H9 (cell line): ENCODE measurements at regions not wholly inside any gene's neighbourhood (a gene's known extent, or its start where the extent isn't known, plus 50 kb on each side); places are given as distances from the start of the nearest gene placed in this dataset.
A peak's percentile ranks its signal among the peaks of the same experiment; 100 is the strongest.

ENCODE experiments used
- DNase-seq: peaks from one replicate; pipeline ENCODE4 v3.0.0-alpha.2; 2017
- H2AFZ ChIP-seq: one replicate; pipeline ENCODE4 v1.6.1; 2013; ENCODE audit warnings: mild to moderate bottlenecking, low read length, control low read depth, moderate library complexity
- H2AK5ac ChIP-seq: 2 replicates; pipeline ENCODE4 v1.6.1; 2013; ENCODE audit warnings: low read length, control low read depth, mixed read lengths; ENCODE audit not compliant: insufficient read length
- H2BK120ac ChIP-seq: one replicate; pipeline ENCODE4 v1.6.1; 2013; ENCODE audit warnings: low read depth, mild to moderate bottlenecking, low read length, control low read depth, inconsistent platforms; ENCODE audit not compliant: poor library complexity, severe bottlenecking
- H2BK12ac ChIP-seq: 2 replicates; pipeline ENCODE4 v1.6.1; 2013; ENCODE audit warnings: low read length, control low read depth, mixed read lengths, low read depth; ENCODE audit not compliant: insufficient read length
- H2BK15ac ChIP-seq: 2 replicates; pipeline ENCODE4 v1.6.1; 2013; ENCODE audit warnings: low read depth, low read length, control low read depth
- H2BK20ac ChIP-seq: one replicate; pipeline ENCODE4 v1.6.1; 2013; ENCODE audit warnings: low read depth, mild to moderate bottlenecking, low read length, control low read depth, inconsistent platforms; ENCODE audit not compliant: poor library complexity, severe bottlenecking
- H2BK5ac ChIP-seq: 2 replicates; pipeline ENCODE4 v1.6.1; 2013; ENCODE audit warnings: low read length, control low read depth, mixed read lengths; ENCODE audit not compliant: insufficient read length
- H3K14ac ChIP-seq: 2 replicates; pipeline ENCODE4 v1.6.1; 2013; ENCODE audit warnings: low read length, control low read depth; ENCODE audit not compliant: insufficient read depth
- H3K18ac ChIP-seq: 2 replicates; pipeline ENCODE4 v1.6.1; 2013; ENCODE audit warnings: low read depth, mild to moderate bottlenecking, mixed read lengths, low read length, control low read depth; ENCODE audit not compliant: insufficient read length
- H3K23ac ChIP-seq: 2 replicates; pipeline ENCODE4 v1.6.1; 2013; ENCODE audit warnings: low read length, control low read depth, mixed read lengths, low read depth; ENCODE audit not compliant: insufficient read length
- H3K23me2 ChIP-seq: 2 replicates; pipeline ENCODE4 v1.6.1; 2013; ENCODE audit warnings: low read depth, mild to moderate bottlenecking, mixed read lengths, low read length, control low read depth; ENCODE audit not compliant: insufficient read length, poor library complexity, severe bottlenecking
- H3K27ac ChIP-seq: 2 replicates; pipeline ENCODE4 v1.5.1; 2013; ENCODE audit warnings: low read length, control low read depth, mixed read lengths, low read depth; ENCODE audit not compliant: insufficient read length
- H3K27me3 ChIP-seq: 2 replicates; pipeline ENCODE4 v1.6.1; 2013; ENCODE audit warnings: low read length, control low read depth, inconsistent platforms; ENCODE audit not compliant: insufficient read depth
- H3K4ac ChIP-seq: 2 replicates; pipeline ENCODE4 v1.6.1; 2013; ENCODE audit warnings: low read depth, mild to moderate bottlenecking, control low read depth, inconsistent platforms, low read length, moderate library complexity
- H3K4me1 ChIP-seq: 2 replicates; pipeline ENCODE4 v1.6.1; 2013; ENCODE audit warnings: low read length, control low read depth, inconsistent platforms; ENCODE audit not compliant: insufficient read depth
- H3K4me2 ChIP-seq: 2 replicates; pipeline ENCODE4 v1.6.1; 2013; ENCODE audit warnings: low read length, control low read depth, mixed read lengths; ENCODE audit not compliant: insufficient read length, insufficient read depth
- H3K56ac ChIP-seq: 2 replicates; pipeline ENCODE4 v1.6.1; 2013; ENCODE audit warnings: low read depth, mild to moderate bottlenecking, mixed read lengths, low read length, control low read depth; ENCODE audit not compliant: insufficient read length
- H3K79me1 ChIP-seq: 2 replicates; pipeline ENCODE4 v1.6.1; 2013; ENCODE audit warnings: low read depth, mild to moderate bottlenecking, moderate library complexity, low read length, control low read depth, inconsistent platforms; ENCODE audit not compliant: insufficient read depth, poor library complexity, severe bottlenecking
- H3K79me2 ChIP-seq: 2 replicates; pipeline ENCODE4 v1.6.1; 2013; ENCODE audit warnings: low read length, control low read depth, inconsistent platforms; ENCODE audit not compliant: insufficient read depth
- H3K9ac ChIP-seq: 2 replicates; pipeline ENCODE4 v1.6.1; 2013; ENCODE audit warnings: low read length, control low read depth, mixed read lengths; ENCODE audit not compliant: insufficient read length; ENCODE audit errors: extremely low read depth
- H3K9me3 ChIP-seq: one replicate; pipeline ENCODE4 v1.6.1; 2013; ENCODE audit warnings: low read depth, low read length, inconsistent platforms; ENCODE audit not compliant: control insufficient read depth
- H3T11ph ChIP-seq: one replicate; pipeline ENCODE4 v1.6.1; 2013; ENCODE audit warnings: mild to moderate bottlenecking, low read length, control low read depth, inconsistent platforms
- H4K20me1 ChIP-seq: one replicate; pipeline ENCODE4 v1.6.1; 2013; ENCODE audit not compliant: control insufficient read depth, insufficient read length, insufficient read depth
- H4K5ac ChIP-seq: 2 replicates; pipeline ENCODE4 v1.6.1; 2013; ENCODE audit warnings: low read depth, mild to moderate bottlenecking, mixed read lengths, low read length, control low read depth; ENCODE audit not compliant: insufficient read length
- H4K8ac ChIP-seq: replicated peaks from 2 replicates; pipeline ENCODE4 v1.6.1; 2013; ENCODE audit warnings: low read length, control low read depth, mixed read lengths, low read depth; ENCODE audit not compliant: insufficient read length
- H4K91ac ChIP-seq: 2 replicates; pipeline ENCODE4 v1.6.1; 2013; ENCODE audit warnings: low read depth, mild to moderate bottlenecking, moderate library complexity, mixed read lengths, low read length, control low read depth; ENCODE audit not compliant: insufficient read length
- H3K27ac Mint-ChIP-seq, 3 experiments: 2 replicates in 2 of 3; 3 replicates in 1 of 3; pipeline ENCODE4 v1.8.0; 2020 to 2021; ENCODE audit warnings: mixed read lengths in 3 of 3, mild to moderate bottlenecking in 1 of 3, moderate library complexity in 1 of 3
- H3K27me3 Mint-ChIP-seq: 2 replicates; pipeline ENCODE4 v1.8.0; 2021; ENCODE audit warnings: low read depth, mild to moderate bottlenecking, moderate library complexity, mixed read lengths
- H3K36me3 Mint-ChIP-seq, 3 experiments: 2 replicates in 2 of 3; 3 replicates in 1 of 3; pipeline ENCODE4 v1.8.0; 2020 to 2021; ENCODE audit warnings: low read depth in 3 of 3, mixed read lengths in 3 of 3; ENCODE audit not compliant: insufficient read depth in 1 of 3
- H3K4me1 Mint-ChIP-seq, 2 experiments: 2 replicates each; pipeline ENCODE4 v1.8.0; 2020; ENCODE audit warnings: mixed read lengths in 2 of 2
- H3K4me3 Mint-ChIP-seq, 2 experiments: 2 replicates in 1 of 2; 3 replicates in 1 of 2; pipeline ENCODE4 v1.8.0; 2020 to 2021; ENCODE audit warnings: mild to moderate bottlenecking in 2 of 2, mixed read lengths in 2 of 2, moderate library complexity in 1 of 2
- H3K9me3 Mint-ChIP-seq, 2 experiments: 2 replicates in 1 of 2; 3 replicates in 1 of 2; pipeline ENCODE4 v1.8.0; 2020; ENCODE audit warnings: mild to moderate bottlenecking in 2 of 2, mixed read lengths in 2 of 2, moderate library complexity in 1 of 2
- CTCF ChIP-seq: fragments of 200-600 bp; sonication (generic); conservative IDR thresholded peaks from 3 replicates; pipeline ENCODE4 v1.8.0; 2021; ENCODE audit warnings: antibody characterized with exemption, mild to moderate bottlenecking
- WGBS: extraction: QIAGEN DNeasy Blood & Tissue Kit; methylation state at CpG from one replicate; pipeline ENCODE4 v1.1.7; 2013; ENCODE audit warnings: missing lambda C conversion rate, low lambda C conversion rate, mixed read lengths; ENCODE audit not compliant: insufficient read length; ENCODE audit errors: extremely low coverage; 5-methylcytosine and 5-hydroxymethylcytosine counted together

- H3K4me3 Mint-ChIP-seq, result no peak overlapping the region
- no peak for TF ChIP-seq CTCF
- H3K9me3 ChIP-seq, result no peaks in the 10 kb centered on the region
- no peak overlapping the region for H3K9ac ChIP-seq
- H3K27ac Mint-ChIP-seq, result peak overlapping the region in 1 of 3 experiments; percentile 14; a peak in 2 of 7 replicates
- no peaks in the 10 kb centered on the region for H3K23me2 ChIP-seq
- H4K8ac ChIP-seq, result no peak overlapping the region
- H4K5ac ChIP-seq, result no peak overlapping the region
- no peak overlapping the region for H2BK15ac ChIP-seq
- no peaks in the 10 kb centered on the region for H3K79me2 ChIP-seq
- H3K18ac ChIP-seq, result no peak overlapping the region
- H3K36me3 Mint-ChIP-seq, result no peaks in the 10 kb centered on the region; a peak in 1 of 7 replicates
- no peak overlapping the region for H2BK20ac ChIP-seq
- no peaks in the 10 kb centered on the region for H3K27me3 ChIP-seq
- H3K14ac ChIP-seq, result no peak overlapping the region
- H2BK12ac ChIP-seq, result no peak overlapping the region
- H2AFZ ChIP-seq, result no peak overlapping the region
- no peaks in the 10 kb centered on the region for H3K79me1 ChIP-seq
- peaks cover 17 to 22% of the 10 kb centered on the region in 2 experiments for H3K4me1 Mint-ChIP-seq
- no peak overlapping the region for H3K4me2 ChIP-seq
- no peak overlapping the region for H3K27ac ChIP-seq
- H3K4ac ChIP-seq, result no peak overlapping the region
- H3K9me3 Mint-ChIP-seq, result no peaks in the 10 kb centered on the region
- no peak overlapping the region for H3K56ac ChIP-seq
- no peak overlapping the region for H2AK5ac ChIP-seq
- H4K91ac ChIP-seq, result no peak overlapping the region
- peaks cover 3% of the 10 kb centered on the region for H3K4me1 ChIP-seq
- no peak overlapping the region for H2BK5ac ChIP-seq
- H3T11ph ChIP-seq, result no peak overlapping the region
- H4K20me1 ChIP-seq, result no peaks in the 10 kb centered on the region
- H3K27me3 Mint-ChIP-seq, result no peaks in the 10 kb centered on the region
- no peak overlapping the region for H2BK120ac ChIP-seq
- DNase-seq, result no peak
- no peak overlapping the region for H3K23ac ChIP-seq
- WGBS, result no CpG with 5 or more reads among the region's 7 CpGs
These were observed 389.1 kb downstream of the HTR1B start for GRCh38 chr6:77074037-77074713.
